Chondrocyte (in vitro differentiated cells): ENCODE measurements at regions not wholly inside any gene's neighbourhood (a gene's known extent, or its start where the extent isn't known, plus 50 kb on each side); places are given as distances from the start of the nearest gene placed in this dataset.
"Not testable (repeated sequence)": the region's sequence is repeated elsewhere in the genome, so short reads cannot be mapped to it uniquely, and the experiment has no call there.

Experiments used
- DNase-seq: peaks from one replicate; pipeline ENCODE4 v3.0.0; 2021; ENCODE audit warnings: mixed read lengths, low spot score
- H3K27ac Mint-ChIP-seq: one replicate; pipeline ENCODE4 v1.8.0; 2021; ENCODE audit warnings: mild to moderate bottlenecking, moderate library complexity, mixed read lengths; ENCODE audit not compliant: unreplicated experiment
- H3K27me3 Mint-ChIP-seq: 2 replicates; pipeline ENCODE4 v1.8.0; 2021; ENCODE audit warnings: low read depth, mixed read lengths
- H3K36me3 Mint-ChIP-seq: 2 replicates; pipeline ENCODE4 v1.8.0; 2021; ENCODE audit warnings: low read depth, mixed read lengths
- H3K4me1 Mint-ChIP-seq: 2 replicates; pipeline ENCODE4 v1.8.0; 2021; ENCODE audit warnings: low read depth, mild to moderate bottlenecking, mixed read lengths
- H3K4me3 Mint-ChIP-seq: one replicate; pipeline ENCODE4 v1.8.0; 2021; ENCODE audit warnings: mild to moderate bottlenecking, moderate library complexity, mixed read lengths; ENCODE audit not compliant: unreplicated experiment
- H3K9me3 Mint-ChIP-seq: 2 replicates; pipeline ENCODE4 v1.8.0; 2021; ENCODE audit warnings: low read depth, mixed read lengths
- CTCF ChIP-seq: fragments of 200-600 bp; sonication (generic); IDR thresholded peaks from 2 replicates; pipeline ENCODE4 v1.5.0; 2021; ENCODE audit warnings: antibody characterized with exemption, mild to moderate bottlenecking, moderate library complexity

DNA sequence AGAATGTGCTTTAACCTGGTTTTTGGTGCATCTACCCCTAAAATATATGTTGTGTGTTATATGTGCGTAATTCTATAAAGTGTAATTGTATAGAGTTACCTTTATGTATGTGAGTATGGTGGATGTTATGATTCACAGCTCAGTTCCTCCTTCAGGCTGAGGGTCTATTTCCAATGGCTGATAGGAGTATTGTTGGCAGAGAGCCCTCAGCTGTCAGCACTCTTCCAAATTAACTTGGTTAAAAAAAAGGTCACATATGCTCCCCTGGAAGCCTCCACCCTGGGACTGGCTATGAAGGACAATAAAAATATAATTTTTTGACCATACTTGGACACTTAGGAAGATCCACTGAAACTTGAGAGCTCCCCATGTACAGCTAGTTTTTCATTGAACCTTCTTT, 250.4 kb upstream of the CDH12 start:
- Mint-ChIP-seq H3K4me1 (no peaks in the 10 kb centered on the region), H3K4me3 (no peak overlapping the region), H3K27ac (no peak overlapping the region), H3K9me3 (peaks cover 11% of the 10 kb centered on the region), H3K27me3 (peaks cover 11% of the 10 kb centered on the region), H3K36me3 (no peaks in the 10 kb centered on the region)
- no peak for TF ChIP-seq CTCF
- no peak for DNase-seq

- not testable (repeated sequence) for H3K36me3 Mint-ChIP-seq, H3K4me3 Mint-ChIP-seq, H3K9me3 Mint-ChIP-seq, H3K4me1 Mint-ChIP-seq, H3K27ac Mint-ChIP-seq
- peaks cover 11% of the 10 kb centered on the region for H3K27me3 Mint-ChIP-seq
- DNase-seq = peak; percentile 51
Observed at GRCh38 chr5:23095418-23095817, 242.3 kb upstream of the CDH12 start.

DNA sequence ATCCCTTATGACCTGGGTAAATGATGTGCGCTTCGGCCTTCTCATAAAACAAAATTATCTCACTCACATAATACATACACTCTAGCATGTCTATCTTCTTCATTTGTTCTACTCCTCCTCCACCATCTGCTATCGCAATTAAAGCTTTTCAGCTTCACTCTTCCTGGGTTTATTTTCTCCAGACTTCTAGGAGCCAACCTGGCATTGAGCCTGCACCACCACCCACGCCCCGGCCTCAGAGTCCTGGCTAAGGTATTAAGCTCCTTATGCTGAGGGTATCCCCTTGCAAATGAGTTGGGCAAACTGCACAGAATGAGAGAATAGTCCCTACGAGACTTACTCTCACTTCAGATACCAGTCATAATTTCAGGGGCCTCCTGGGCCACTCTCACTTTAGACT, 236.1 kb upstream of the CDH12 start:
- H3K36me3 Mint-ChIP-seq = no peaks in the 10 kb centered on the region
- no peak for DNase-seq
- peaks cover 8% of the 10 kb centered on the region for H3K27me3 Mint-ChIP-seq
- no peaks in the 10 kb centered on the region for H3K4me1 Mint-ChIP-seq
- no peak overlapping the region for H3K4me3 Mint-ChIP-seq
- H3K9me3 Mint-ChIP-seq = no peaks in the 10 kb centered on the region
- TF ChIP-seq CTCF = no peak
- no peak overlapping the region for H3K27ac Mint-ChIP-seq

GRCh38 chr5:23084815-23085214, 231.7 kb upstream of the CDH12 start:
- no peak overlapping the region for H3K4me3 Mint-ChIP-seq
- no peaks in the 10 kb centered on the region for H3K9me3 Mint-ChIP-seq
- no peak for TF ChIP-seq CTCF
- no peaks in the 10 kb centered on the region for H3K36me3 Mint-ChIP-seq
- DNase-seq = no peak
- no peaks in the 10 kb centered on the region for H3K4me1 Mint-ChIP-seq
- H3K27ac Mint-ChIP-seq = no peak overlapping the region
- peaks cover 2% of the 10 kb centered on the region for H3K27me3 Mint-ChIP-seq

DNA sequence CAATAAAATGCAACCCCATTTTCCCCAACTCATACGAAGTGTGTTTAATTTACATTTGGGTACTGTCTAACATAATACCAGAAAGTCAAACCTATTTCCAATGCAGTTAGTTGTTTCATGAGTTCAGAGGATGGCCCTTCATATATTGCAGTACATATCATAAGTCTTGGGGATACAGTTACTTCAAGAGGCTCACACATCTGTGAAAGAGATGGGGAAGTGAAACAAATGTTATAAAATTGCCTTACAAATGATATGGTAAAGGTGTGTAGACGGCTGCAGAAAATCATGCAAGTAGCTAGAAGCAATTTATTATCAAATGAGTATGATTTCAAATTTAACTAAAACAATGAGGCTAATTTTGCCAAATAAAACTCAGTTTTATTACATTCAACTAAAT, 219.0 kb upstream of the CDH12 start:
- no peaks in the 10 kb centered on the region for H3K4me1 Mint-ChIP-seq
- H3K4me3 Mint-ChIP-seq = no peak overlapping the region
- TF ChIP-seq CTCF = no peak
- H3K36me3 Mint-ChIP-seq = no peaks in the 10 kb centered on the region
- H3K9me3 Mint-ChIP-seq = no peaks in the 10 kb centered on the region
- H3K27me3 Mint-ChIP-seq = no peaks in the 10 kb centered on the region
- DNase-seq = no peak
- no peak overlapping the region for H3K27ac Mint-ChIP-seq

- Mint-ChIP-seq H3K4me3 (no peak overlapping the region), H3K9me3 (no peaks in the 10 kb centered on the region), H3K4me1 (no peaks in the 10 kb centered on the region), H3K27me3 (peaks cover 4% of the 10 kb centered on the region), H3K27ac (no peak overlapping the region), H3K36me3 (no peaks in the 10 kb centered on the region)
- DNase-seq = no peak
- no peak for TF ChIP-seq CTCF
Observed at GRCh38 chr5:23071682-23072081, 218.5 kb upstream of the CDH12 start.
